HepG2 (cell line): ENCODE measurements at regions not wholly inside any gene's neighbourhood (a gene's known extent, or its start where the extent isn't known, plus 50 kb on each side); places are given as distances from the start of the nearest gene placed in this dataset.

Source experiments
- ATAC-seq: fragments of 200-7000 bp; cut with Tn5 transposase; 3 replicates; pipeline ENCODE4 v1.9.1; 2020; ENCODE audit warnings: mild to moderate bottlenecking, moderate library complexity
- BruUV-seq: library from RNA; stranded (reverse); fragments of 400-500 nt; replicated peaks from 2 replicates; lab custom pipeline; 2021; lab: Mats Ljungman, UMichigan
- CTCF ChIA-PET: fragments of 300-600 bp; formaldehyde crosslinking; extraction: SDS; loops from one replicate; lab custom pipeline; 2021; ENCODE audit warnings: low total read pairs, inconsistent platforms, low intra/inter-chr PET ratio; lab: Yijun Ruan, JAX
- POLR2A ChIA-PET: fragments of 350-600 bp; sonication (Branson Sonifier 250); formaldehyde crosslinking; loops from one replicate; lab custom pipeline; 2020; ENCODE audit warnings: antibody characterized with exemption, inconsistent platforms; lab: Yijun Ruan, JAX
- DNase-seq: peaks from one replicate; pipeline ENCODE4 v3.0.0-alpha.2; 2015; ENCODE audit warnings: low spot score
- FAIRE-seq: peaks from 3 replicates; lab custom pipeline; 2011; peaks lifted over from hg19 to GRCh38; lab: Jason Lieb, UNC
- H2AFZ ChIP-seq: one replicate; pipeline ENCODE4 v1.6.1; 2011; ENCODE audit warnings: low read length, inconsistent platforms
- H3K27ac ChIP-seq: fragments of 300-600 bp; 3 replicates; pipeline ENCODE4 v1.8.0; 2011; ENCODE audit warnings: mixed run types, mild to moderate bottlenecking, mixed read lengths, low read length, inconsistent platforms; ENCODE audit not compliant: insufficient read depth; ENCODE audit errors: extremely low read length
- H3K27me3 ChIP-seq, 2 experiments: fragments of 200-600 bp in 1 of 2; 2 replicates in 1 of 2; 3 replicates in 1 of 2; pipeline versions ENCODE4 v1.6.0 to v1.8.0; 2011; ENCODE audit warnings: low read length in 2 of 2, mild to moderate bottlenecking in 2 of 2, moderate library complexity in 2 of 2, inconsistent platforms in 1 of 2; ENCODE audit not compliant: insufficient read depth in 2 of 2, control insufficient read depth in 1 of 2
- H3K36me3 ChIP-seq, 2 experiments: fragments of 200-600 bp in 1 of 2; replicated peaks in 1 of 2; 2 replicates in 1 of 2; 3 replicates in 1 of 2; pipeline versions ENCODE4 v1.5.1 to v1.8.0; 2011; ENCODE audit warnings: low read length in 2 of 2, inconsistent platforms in 1 of 2; ENCODE audit not compliant: insufficient read depth in 2 of 2, control insufficient read depth in 1 of 2
- H3K4me1 ChIP-seq: 2 replicates; pipeline ENCODE4 v1.5.1; 2012; ENCODE audit warnings: low read length, inconsistent platforms; ENCODE audit not compliant: insufficient read depth
- H3K4me2 ChIP-seq: 2 replicates; pipeline ENCODE4 v1.6.0; 2011; ENCODE audit warnings: low read depth, low read length, inconsistent platforms
- H3K4me3 ChIP-seq, 3 experiments: fragments of 200-600 bp in 1 of 3; sonication (generic), shearing (Covaris generic) in 1 of 3; replicated peaks in 1 of 3; 2 replicates each; pipeline ENCODE4 v1.5.1; 2011 to 2016; ENCODE audit warnings: low read length in 3 of 3, inconsistent platforms in 2 of 3, low read depth in 2 of 3, mild to moderate bottlenecking in 2 of 3, control low read depth in 1 of 3, mixed read lengths in 1 of 3; ENCODE audit not compliant: insufficient read depth in 1 of 3
- H3K79me2 ChIP-seq: one replicate; pipeline ENCODE4 v1.6.1; 2011; ENCODE audit warnings: low read length, inconsistent platforms; ENCODE audit not compliant: insufficient read depth
- H3K9ac ChIP-seq: 2 replicates; pipeline ENCODE4 v1.6.0; 2011; ENCODE audit warnings: mild to moderate bottlenecking, low read depth, low read length, inconsistent platforms; ENCODE audit not compliant: insufficient read depth
- H3K9me3 ChIP-seq: 2 replicates; pipeline ENCODE4 v1.5.1; 2012; ENCODE audit warnings: mild to moderate bottlenecking, low read length
- H4K20me1 ChIP-seq: 2 replicates; pipeline ENCODE4 v1.6.0; 2011; ENCODE audit warnings: inconsistent platforms, mild to moderate bottlenecking, low read length, moderate library complexity; ENCODE audit not compliant: insufficient read depth
- HOXA9 ChIP-seq: sonication (generic); formaldehyde crosslinking; IDR thresholded peaks from 2 replicates; pipeline ENCODE4 v1.8.1; 2022; ENCODE audit warnings: missing genetic modification reagents, mild to moderate bottlenecking, moderate library complexity, borderline replicate concordance
- PATZ1 ChIP-seq: sonication (generic); formaldehyde crosslinking; IDR thresholded peaks from 2 replicates; pipeline ENCODE4 v1.4.0; 2020; ENCODE audit warnings: missing genetic modification reagents
- POLR2AphosphoS2 ChIP-seq: IDR thresholded peaks from 2 replicates; pipeline ENCODE4 v1.6.1; 2011; ENCODE audit warnings: low read depth, low read length, improper control_type of control experiment
- RBAK ChIP-seq: sonication (generic); formaldehyde crosslinking; IDR thresholded peaks from 2 replicates; pipeline ENCODE4 v1.5.1; 2020; ENCODE audit warnings: mild to moderate bottlenecking, missing genetic modification reagents
- SP4 ChIP-seq: sonication (generic); formaldehyde crosslinking; IDR thresholded peaks from 2 replicates; pipeline ENCODE4 v1.8.1; 2023; ENCODE audit warnings: mild to moderate bottlenecking, missing genetic modification reagents
- TFDP2 ChIP-seq: sonication (generic); formaldehyde crosslinking; IDR thresholded peaks from 2 replicates; pipeline ENCODE4 v1.4.0; 2020; ENCODE audit warnings: missing genetic modification reagents
- ZBTB20 ChIP-seq: sonication (generic); formaldehyde crosslinking; IDR thresholded peaks from 2 replicates; pipeline ENCODE4 v1.8.1; 2023; ENCODE audit warnings: missing genetic modification reagents, low read depth, mild to moderate bottlenecking, borderline replicate concordance
- ZNF251 ChIP-seq: sonication (generic); formaldehyde crosslinking; IDR thresholded peaks from 2 replicates; pipeline ENCODE4 v1.9.0; 2021; ENCODE audit warnings: mild to moderate bottlenecking, missing genetic modification reagents
- ZNF468 ChIP-seq: sonication (generic); formaldehyde crosslinking; IDR thresholded peaks from 2 replicates; pipeline ENCODE4 v1.8.0; 2022; ENCODE audit warnings: mild to moderate bottlenecking, moderate library complexity, missing genetic modification reagents
- WGBS: methylation state at CpG from one replicate; pipeline ENCODE4 v1.1.6; 2017; ENCODE audit warnings: low lambda C conversion rate; 5-methylcytosine and 5-hydroxymethylcytosine counted together
- in situ Hi-C: cut with HindIII; loops from 2 replicates; pipeline ENCODE4 v1.10.0; 2017; ENCODE audit warnings: low pct_unique_long_range_greater_than_20kb; ENCODE audit not compliant: extremely low pct_ligation_motif_present
- intact Hi-C: fragments of 100-400 bp; cut with micrococcal nuclease; formaldehyde crosslinking; loops from one replicate; pipeline ENCODE4 v1.10.0; 2022; ENCODE audit not compliant: unreplicated experiment
- TF ChIP-seq, protein P1 (sequence below): IDR thresholded peaks from 2 replicates; pipeline ENCODE4 v1.6.1; 2016; ENCODE audit warnings: low read depth
- TF ChIP-seq, protein P2 (sequence below): sonication (generic); formaldehyde crosslinking; IDR thresholded peaks from 2 replicates; pipeline ENCODE4 v1.5.0; 2020; ENCODE audit warnings: mild to moderate bottlenecking, missing genetic modification reagents

- H3K27me3 ChIP-seq = no peaks in the 10 kb centered on the region
- no peaks in the 10 kb centered on the region for H4K20me1 ChIP-seq
- intact Hi-C loops = no loop called here
- in situ Hi-C loops = loop anchor here (25.0 kb wide), 1 partner anchor 429 kb away; no protein-coding TSS in a partner anchor
- no peaks in the 10 kb centered on the region for H3K79me2 ChIP-seq
- no TSS peak for BruUV-seq
- H3K4me3 ChIP-seq = no peak overlapping the region
- no peaks in the 10 kb centered on the region for H3K9me3 ChIP-seq
- TF ChIP-seq ZNF251 (CRISPR knock-in tag) (no peak), SP4 (CRISPR knock-in tag) (no peak), ZNF468 (CRISPR knock-in tag) (no peak)
- TF ChIP-seq, protein P1, sequence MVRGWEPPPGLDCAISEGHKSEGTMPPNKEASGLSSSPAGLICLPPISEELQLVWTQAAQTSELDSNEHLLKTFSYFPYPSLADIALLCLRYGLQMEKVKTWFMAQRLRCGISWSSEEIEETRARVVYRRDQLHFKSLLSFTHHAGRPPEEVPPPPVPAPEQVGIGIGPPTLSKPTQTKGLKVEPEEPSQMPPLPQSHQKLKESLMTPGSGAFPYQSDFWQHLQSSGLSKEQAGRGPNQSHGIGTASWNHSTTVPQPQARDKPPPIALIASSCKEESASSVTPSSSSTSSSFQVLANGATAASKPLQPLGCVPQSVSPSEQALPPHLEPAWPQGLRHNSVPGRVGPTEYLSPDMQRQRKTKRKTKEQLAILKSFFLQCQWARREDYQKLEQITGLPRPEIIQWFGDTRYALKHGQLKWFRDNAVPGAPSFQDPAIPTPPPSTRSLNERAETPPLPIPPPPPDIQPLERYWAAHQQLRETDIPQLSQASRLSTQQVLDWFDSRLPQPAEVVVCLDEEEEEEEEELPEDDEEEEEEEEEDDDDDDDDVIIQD (CRISPR knock-in tag) = no peak
- no peak overlapping the region for H3K9ac ChIP-seq
- no peak overlapping the region for H2AFZ ChIP-seq
- no peaks in the 10 kb centered on the region for H3K36me3 ChIP-seq
- H3K27ac ChIP-seq = no peak overlapping the region
- ChIA-PET CTCF (interaction anchor here (1.3 kb wide), 1 partner anchor 430 kb away, joined by 8 read pairs; no protein-coding TSS in a partner anchor), POLR2A (no interaction called here)
- H3K4me2 ChIP-seq = no peak overlapping the region
- no peak for DNase-seq
- FAIRE-seq = no peak
- 0% methylated on average over 3 of the region's 3 CpGs for WGBS
- H3K4me1 ChIP-seq = no peaks in the 10 kb centered on the region
- ATAC-seq = no peak
Measured at GRCh38 chr3:18558507-18558906, 133.4 kb upstream of the SATB1 start.

- intact Hi-C loops (no loop called here), in situ Hi-C loops (loop anchor here (25.0 kb wide), 1 partner anchor 430 kb away; no protein-coding TSS in a partner anchor)
- no peaks in the 10 kb centered on the region for H3K9me3 ChIP-seq
- no peak overlapping the region for H3K4me3 ChIP-seq
- H3K27me3 ChIP-seq = no peaks in the 10 kb centered on the region
- CTCF ChIA-PET = no interaction called here
- BruUV-seq = no TSS peak
- ATAC-seq (no peak), FAIRE-seq (no peak), DNase-seq (no peak)
- POLR2A ChIA-PET = no interaction called here
- H3K79me2 ChIP-seq = no peaks in the 10 kb centered on the region
- H3K9ac ChIP-seq = no peak overlapping the region
- H2AFZ ChIP-seq = no peak overlapping the region
- H3K4me2 ChIP-seq = no peak overlapping the region
- no peaks in the 10 kb centered on the region for H4K20me1 ChIP-seq
- no peak overlapping the region for H3K27ac ChIP-seq
- WGBS = 2% methylated on average over 3 of the region's 3 CpGs
- no peaks in the 10 kb centered on the region for H3K36me3 ChIP-seq
- no peaks in the 10 kb centered on the region for H3K4me1 ChIP-seq
- TF ChIP-seq TFDP2 = no peak
- TF ChIP-seq, protein P2, sequence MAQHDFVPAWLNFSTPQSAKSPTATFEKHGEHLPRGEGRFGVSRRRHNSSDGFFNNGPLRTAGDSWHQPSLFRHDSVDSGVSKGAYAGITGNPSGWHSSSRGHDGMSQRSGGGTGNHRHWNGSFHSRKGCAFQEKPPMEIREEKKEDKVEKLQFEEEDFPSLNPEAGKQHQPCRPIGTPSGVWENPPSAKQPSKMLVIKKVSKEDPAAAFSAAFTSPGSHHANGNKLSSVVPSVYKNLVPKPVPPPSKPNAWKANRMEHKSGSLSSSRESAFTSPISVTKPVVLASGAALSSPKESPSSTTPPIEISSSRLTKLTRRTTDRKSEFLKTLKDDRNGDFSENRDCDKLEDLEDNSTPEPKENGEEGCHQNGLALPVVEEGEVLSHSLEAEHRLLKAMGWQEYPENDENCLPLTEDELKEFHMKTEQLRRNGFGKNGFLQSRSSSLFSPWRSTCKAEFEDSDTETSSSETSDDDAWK (CRISPR knock-in tag) = no peak
- no peak for TF ChIP-seq POLR2AphosphoS2
- TF ChIP-seq PATZ1 = no peak
- no peak for TF ChIP-seq RBAK (CRISPR knock-in tag)
- TF ChIP-seq ZBTB20 (CRISPR knock-in tag) = no peak
- no peak for TF ChIP-seq HOXA9 (CRISPR knock-in tag)
Measured at GRCh38 chr3:18557216-18557615, 132.1 kb upstream of the SATB1 start.
